ENCODE measurements at regions not wholly inside any gene's neighbourhood (a gene's known extent, or its start where the extent isn't known, plus 50 kb on each side); places are given as distances from the start of the nearest gene placed in this dataset.

GRCh38 chr4:17301869-17302268 is 210.0 kb downstream of the QDPR start:
- Histone ChIP-seq H3K4me2 (ENCODE audit: insufficient read depth, low read length) (no peak overlapping the region), H3K4me3 (replicated peaks in 1 of 3; ENCODE audit: insufficient read depth in 1 of 3, low read depth in 1 of 3, low read length in 3 of 3) (no peak overlapping the region), H2AFZ (ENCODE audit: low read depth, low read length) (no peak overlapping the region), H3K36me3 (ENCODE audit: control insufficient read depth in 2 of 2, extremely low read depth in 1 of 2, insufficient read depth in 2 of 2, low read length in 2 of 2) (no peaks in the 10 kb centered on the region), H3K27me3 (ENCODE audit: control insufficient read depth in 2 of 2, insufficient read depth in 2 of 2, low read length in 2 of 2) (peaks cover 1 to 4% of the 10 kb centered on the region in 2 experiments), H3K4me1 (ENCODE audit: control insufficient read depth, extremely low read depth, insufficient read depth, low read length) (no peaks in the 10 kb centered on the region), H3K9me1 (replicated peaks; ENCODE audit: control insufficient read depth, extremely low read depth, insufficient read depth, low read length) (no peaks in the 10 kb centered on the region), H3K27ac (ENCODE audit: insufficient read depth, low read depth, low read length) (no peak overlapping the region), H3K79me2 (ENCODE audit: control insufficient read depth, insufficient read depth, low read length) (no peaks in the 10 kb centered on the region), H4K20me1 (replicated peaks; ENCODE audit: control insufficient read depth, extremely low read depth, insufficient read depth, low read length) (no peaks in the 10 kb centered on the region), H3K9me3 (replicated peaks; ENCODE audit: control insufficient read depth, insufficient read depth, low read length) (no peaks in the 10 kb centered on the region), H3K9ac (replicated peaks; ENCODE audit: extremely low read depth, insufficient read depth, low read length) (no peak overlapping the region)
- no TSS peak for BruUV-seq (replicated peaks)
- dilution Hi-C loops (cut with MboI; ENCODE audit: extremely low pct_ligation_motif_present, low sequenced_read_pairs) (no loop called here), intact Hi-C loops (cut with micrococcal nuclease) (no loop called here)
- TF ChIP-seq MYC (IDR thresholded peaks at IDR 0.05; ENCODE audit: low read depth, low read length) (no peak), EZH2 (IDR thresholded peaks at IDR 0.05; ENCODE audit: borderline replicate concordance, low read depth, low read length, severe bottlenecking) (no peak), POLR2A (IDR thresholded peaks at IDR 0.05; ENCODE audit: low read depth, low read length) (no peak), MAX (IDR thresholded peaks at IDR 0.05; ENCODE audit: insufficient read depth, insufficient read length) (no peak), FOS (IDR thresholded peaks at IDR 0.05; ENCODE audit: borderline replicate concordance, insufficient read depth, low read length) (no peak), JUN (IDR thresholded peaks at IDR 0.05; ENCODE audit: borderline replicate concordance, insufficient read depth, insufficient read length, low read depth) (no peak), POLR2AphosphoS5 (IDR thresholded peaks at IDR 0.05; ENCODE audit: insufficient read depth, low read depth, low read length) (no peak), GATA2 (IDR thresholded peaks at IDR 0.05; ENCODE audit: insufficient read depth, insufficient read length, low read depth, low read length) (no peak), CTCF (IDR thresholded peaks at IDR 0.05; ENCODE audit: extremely low read depth in 1 of 2, insufficient read depth in 1 of 2, low read depth in 1 of 2, low read length in 2 of 2) (no peak)
- CTCF ChIA-PET, result no interaction called here
- DNase-seq (ENCODE audit: low read depth, low spot score) (no peak), FAIRE-seq (no peak)
- POLR2A ChIA-PET, result no interaction called here
